ENCODE measurements at regions not wholly inside any gene's neighbourhood (a gene's known extent, or its start where the extent isn't known, plus 50 kb on each side); places are given as distances from the start of the nearest gene placed in this dataset.

DNA sequence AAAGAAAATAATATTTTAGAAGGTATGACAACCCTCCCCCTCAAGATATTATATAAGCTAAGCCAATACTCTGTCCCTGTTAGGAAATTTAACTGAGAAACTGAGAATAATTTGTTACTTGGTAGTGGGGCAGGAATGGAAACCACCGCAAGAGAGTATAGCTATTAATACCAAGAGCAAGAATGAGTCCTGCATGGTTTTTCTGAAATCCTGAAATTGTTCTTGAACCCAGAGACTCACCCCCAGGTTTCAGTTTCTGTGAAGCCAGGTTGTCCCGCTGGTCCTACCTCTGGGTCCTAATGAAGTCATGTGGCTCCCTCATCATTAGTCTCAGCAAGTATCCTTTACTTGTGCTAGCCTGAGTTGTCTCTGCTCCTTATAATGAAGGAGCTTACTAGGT lies 671.0 kb upstream of the ACVR2A start:
- Histone ChIP-seq H3K4me1 (ENCODE audit: insufficient read depth) (0 out of 2 replicates have a peak, but pooled peaks cover 15% of the 10 kb centered on the region), H3K4me2 (no peak overlapping the region), H3K79me2 (replicated peaks; ENCODE audit: insufficient read depth) (no peaks in the 10 kb centered on the region), H3K9me2 (ENCODE audit: insufficient read depth) (peaks cover 10% of the 10 kb centered on the region), H2AFZ (no peak overlapping the region), H3K27ac (ENCODE audit: low read depth) (no peak overlapping the region), H3K27me3 (ENCODE audit: insufficient read depth) (no peaks in the 10 kb centered on the region), H3F3A (replicated peaks; ENCODE audit: low read depth) (no peaks in the 10 kb centered on the region), H3K4me3 (no peak overlapping the region), H3K36me3 (ENCODE audit: insufficient read depth) (no peaks in the 10 kb centered on the region), H4K20me1 (replicated peaks; ENCODE audit: insufficient read depth) (no peaks in the 10 kb centered on the region)
- Mint-ChIP-seq H3K27me3 (ENCODE audit: insufficient read depth, low read depth, poor library complexity) (no peaks in the 10 kb centered on the region), H3K4me3 (no peak overlapping the region), H3K9me3 (peaks cover 4% of the 10 kb centered on the region; the same call in 1 of the 3 replicates), H3K4me1 (peaks cover 20% of the 10 kb centered on the region), H3K27ac (no peak overlapping the region), H3K36me3 (ENCODE audit: low read depth) (peaks cover 4% of the 10 kb centered on the region; the same call in 1 of the 3 replicates)
- DNase-seq (ENCODE audit: low spot score), result no peak
- ATAC-seq, result no peak
- TF ChIP-seq EZH2 (IDR thresholded peaks at IDR 0.05; ENCODE audit: low read depth, unreplicated experiment), result no peak
- TF ChIP-seq JUNB (IDR thresholded peaks at IDR 0.05; ENCODE audit: unreplicated experiment), result no peak
- no peak for TF ChIP-seq ZNF331 (CRISPR knock-in tag; IDR thresholded peaks at IDR 0.05; ENCODE audit: low read depth)
- TF ChIP-seq EZH2phosphoT487 (IDR thresholded peaks at IDR 0.05; ENCODE audit: unreplicated experiment), result no peak
- TF ChIP-seq ETS1 (IDR thresholded peaks at IDR 0.05), result no peak
- TF ChIP-seq ZNF114 (CRISPR knock-in tag; IDR thresholded peaks at IDR 0.05), result no peak
- TF ChIP-seq CREB1 (CRISPR knock-in tag; IDR thresholded peaks at IDR 0.05; ENCODE audit: low read depth), result no peak
- TF ChIP-seq, protein P1, sequence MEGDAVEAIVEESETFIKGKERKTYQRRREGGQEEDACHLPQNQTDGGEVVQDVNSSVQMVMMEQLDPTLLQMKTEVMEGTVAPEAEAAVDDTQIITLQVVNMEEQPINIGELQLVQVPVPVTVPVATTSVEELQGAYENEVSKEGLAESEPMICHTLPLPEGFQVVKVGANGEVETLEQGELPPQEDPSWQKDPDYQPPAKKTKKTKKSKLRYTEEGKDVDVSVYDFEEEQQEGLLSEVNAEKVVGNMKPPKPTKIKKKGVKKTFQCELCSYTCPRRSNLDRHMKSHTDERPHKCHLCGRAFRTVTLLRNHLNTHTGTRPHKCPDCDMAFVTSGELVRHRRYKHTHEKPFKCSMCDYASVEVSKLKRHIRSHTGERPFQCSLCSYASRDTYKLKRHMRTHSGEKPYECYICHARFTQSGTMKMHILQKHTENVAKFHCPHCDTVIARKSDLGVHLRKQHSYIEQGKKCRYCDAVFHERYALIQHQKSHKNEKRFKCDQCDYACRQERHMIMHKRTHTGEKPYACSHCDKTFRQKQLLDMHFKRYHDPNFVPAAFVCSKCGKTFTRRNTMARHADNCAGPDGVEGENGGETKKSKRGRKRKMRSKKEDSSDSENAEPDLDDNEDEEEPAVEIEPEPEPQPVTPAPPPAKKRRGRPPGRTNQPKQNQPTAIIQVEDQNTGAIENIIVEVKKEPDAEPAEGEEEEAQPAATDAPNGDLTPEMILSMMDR (conservative IDR thresholded peaks at IDR 0.05; ENCODE audit: low read depth in 2 of 2), result no peak
- TF ChIP-seq POLR2AphosphoS5 (IDR thresholded peaks at IDR 0.05; ENCODE audit: low read depth), result no peak

- Histone ChIP-seq H3F3A (replicated peaks; ENCODE audit: low read depth) (no peaks in the 10 kb centered on the region), H3K27me3 (ENCODE audit: insufficient read depth) (no peaks in the 10 kb centered on the region), H3K27ac (ENCODE audit: low read depth) (no peak overlapping the region), H3K4me3 (no peak overlapping the region), H4K20me1 (replicated peaks; ENCODE audit: insufficient read depth) (no peaks in the 10 kb centered on the region), H3K36me3 (ENCODE audit: insufficient read depth) (no peaks in the 10 kb centered on the region), H3K9me2 (ENCODE audit: insufficient read depth) (peaks cover 15% of the 10 kb centered on the region), H2AFZ (no peak overlapping the region), H3K4me2 (no peak overlapping the region), H3K4me1 (ENCODE audit: insufficient read depth) (0 out of 2 replicates have a peak, but pooled peaks cover 15% of the 10 kb centered on the region), H3K79me2 (replicated peaks; ENCODE audit: insufficient read depth) (no peaks in the 10 kb centered on the region)
- DNase-seq (ENCODE audit: low spot score) (no peak), ATAC-seq (no peak)
- Mint-ChIP-seq H3K27me3 (ENCODE audit: insufficient read depth, low read depth, poor library complexity) (no peaks in the 10 kb centered on the region), H3K9me3 (no peaks in the 10 kb centered on the region), H3K4me3 (no peak overlapping the region), H3K27ac (no peak overlapping the region), H3K4me1 (peaks cover 20% of the 10 kb centered on the region), H3K36me3 (ENCODE audit: low read depth) (no peaks in the 10 kb centered on the region; the same call in 2 of the 3 replicates)
- TF ChIP-seq ETS1 (IDR thresholded peaks at IDR 0.05) (no peak), JUNB (IDR thresholded peaks at IDR 0.05; ENCODE audit: unreplicated experiment) (no peak), CREB1 (CRISPR knock-in tag; IDR thresholded peaks at IDR 0.05; ENCODE audit: low read depth) (no peak), NANOG (IDR thresholded peaks at IDR 0.05; ENCODE audit: borderline replicate concordance) (no peak), STAT1 (IDR thresholded peaks at IDR 0.05; ENCODE audit: unreplicated experiment) (no peak), POLR2AphosphoS5 (IDR thresholded peaks at IDR 0.05; ENCODE audit: low read depth) (no peak), ZNF462 (CRISPR knock-in tag; IDR thresholded peaks at IDR 0.05) (no peak), ZNF331 (CRISPR knock-in tag; IDR thresholded peaks at IDR 0.05; ENCODE audit: low read depth) (no peak), EZH2phosphoT487 (IDR thresholded peaks at IDR 0.05; ENCODE audit: unreplicated experiment) (no peak)
Observed at GRCh38 chr2:147173189-147173581, 671.6 kb upstream of the ACVR2A start.

Data from GM23338 (cell line).